ENCODE measurements at regions not wholly inside any gene's neighbourhood (a gene's known extent, or its start where the extent isn't known, plus 50 kb on each side); places are given as distances from the start of the nearest gene placed in this dataset.

DNA sequence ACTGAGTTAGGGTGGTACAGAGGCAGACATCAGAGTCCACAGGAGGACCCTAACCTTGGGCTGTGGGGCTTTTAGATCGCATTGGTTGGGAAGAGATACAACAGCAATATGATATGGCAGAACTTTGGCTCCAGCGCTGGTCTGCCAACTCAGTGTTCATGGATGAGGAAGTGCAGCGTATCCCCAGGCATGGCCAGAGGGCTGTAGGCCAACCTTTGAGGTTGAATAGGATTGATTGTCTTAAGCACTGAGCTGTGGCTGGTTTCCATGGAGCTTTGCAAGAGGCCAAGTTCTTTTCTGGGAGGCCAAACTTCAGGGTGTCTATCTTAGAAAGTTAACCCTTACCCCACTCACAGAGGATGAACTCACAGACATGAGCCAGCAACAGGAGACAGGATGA lies 144.1 kb upstream of the TMTC4 start:
- ATAC-seq (ENCODE audit: low read depth) (no peak), DNase-seq (no peak)
- H2BK15ac ChIP-seq (ENCODE audit: low read depth, low read length) = no peak overlapping the region
- H2AK5ac ChIP-seq (ENCODE audit: low read depth, low read length) = no peak overlapping the region
- no peak overlapping the region for H4K8ac ChIP-seq (ENCODE audit: low read depth in 2 of 2, low read length in 2 of 2)
- no peak overlapping the region for H3K4ac ChIP-seq (ENCODE audit: low read depth, low read length)
- H3K4me2 ChIP-seq (ENCODE audit: low read depth, low read length) = no peak overlapping the region
- H4K5ac ChIP-seq (ENCODE audit: low read depth, low read length) = no peak overlapping the region
- H3K4me1 ChIP-seq (ENCODE audit: control insufficient read depth, insufficient read depth, low read length) = no peaks in the 10 kb centered on the region
- H3K56ac ChIP-seq (ENCODE audit: extremely low read depth, insufficient read depth, low read length) = no peak overlapping the region
- no peak for TF ChIP-seq POLR2A (IDR thresholded peaks at IDR 0.05; ENCODE audit: low read depth, low read length)
- TF ChIP-seq CEBPB (IDR thresholded peaks at IDR 0.05; ENCODE audit: low read depth, low read length) = no peak
- TF ChIP-seq, protein P1, sequence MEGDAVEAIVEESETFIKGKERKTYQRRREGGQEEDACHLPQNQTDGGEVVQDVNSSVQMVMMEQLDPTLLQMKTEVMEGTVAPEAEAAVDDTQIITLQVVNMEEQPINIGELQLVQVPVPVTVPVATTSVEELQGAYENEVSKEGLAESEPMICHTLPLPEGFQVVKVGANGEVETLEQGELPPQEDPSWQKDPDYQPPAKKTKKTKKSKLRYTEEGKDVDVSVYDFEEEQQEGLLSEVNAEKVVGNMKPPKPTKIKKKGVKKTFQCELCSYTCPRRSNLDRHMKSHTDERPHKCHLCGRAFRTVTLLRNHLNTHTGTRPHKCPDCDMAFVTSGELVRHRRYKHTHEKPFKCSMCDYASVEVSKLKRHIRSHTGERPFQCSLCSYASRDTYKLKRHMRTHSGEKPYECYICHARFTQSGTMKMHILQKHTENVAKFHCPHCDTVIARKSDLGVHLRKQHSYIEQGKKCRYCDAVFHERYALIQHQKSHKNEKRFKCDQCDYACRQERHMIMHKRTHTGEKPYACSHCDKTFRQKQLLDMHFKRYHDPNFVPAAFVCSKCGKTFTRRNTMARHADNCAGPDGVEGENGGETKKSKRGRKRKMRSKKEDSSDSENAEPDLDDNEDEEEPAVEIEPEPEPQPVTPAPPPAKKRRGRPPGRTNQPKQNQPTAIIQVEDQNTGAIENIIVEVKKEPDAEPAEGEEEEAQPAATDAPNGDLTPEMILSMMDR (conservative IDR thresholded peaks at IDR 0.05; ENCODE audit: low read depth, low read length) = no peak
- no peak for TF ChIP-seq MAFK (IDR thresholded peaks at IDR 0.05; ENCODE audit: low read depth, low read length)
- no peak for TF ChIP-seq MXI1 (IDR thresholded peaks at IDR 0.05; ENCODE audit: borderline replicate concordance, low read depth, low read length)
- TF ChIP-seq SMC3 (IDR thresholded peaks at IDR 0.05; ENCODE audit: low read depth, low read length) = no peak
- no peak for TF ChIP-seq BHLHE40 (IDR thresholded peaks at IDR 0.05; ENCODE audit: low read depth, low read length)
- no peaks in the 10 kb centered on the region for H3K79me1 ChIP-seq (ENCODE audit: low read depth in 1 of 2, low read length in 2 of 2)
- in situ Hi-C loops (cut with MboI; ENCODE audit: low sequenced_read_pairs) (no loop called here), dilution Hi-C loops (cut with HindIII; ENCODE audit: low sequenced_read_pairs, unreplicated experiment) (no loop called here), intact Hi-C loops (cut with micrococcal nuclease) (no loop called here)
- no peak overlapping the region for H2BK120ac ChIP-seq (ENCODE audit: low read depth, low read length)
- H4K91ac ChIP-seq (ENCODE audit: insufficient read depth, low read depth, low read length) = no peak overlapping the region
- no peaks in the 10 kb centered on the region for H3K9me1 ChIP-seq (ENCODE audit: insufficient read depth, low read length)
- H2BK20ac ChIP-seq (ENCODE audit: low read depth, low read length) = no peak overlapping the region
- no peak overlapping the region for H2AFZ ChIP-seq (replicated peaks; ENCODE audit: low read length, poor library complexity)
- no peak overlapping the region for H3K4me3 ChIP-seq (ENCODE audit: insufficient read depth, low read depth, low read length)
- H4K20me1 ChIP-seq (ENCODE audit: insufficient read depth, low read length) = no peaks in the 10 kb centered on the region
- WGBS, 2 experiments (ENCODE audit: extremely low coverage in 2 of 2, insufficient read length in 1 of 2) = no CpG with 5 or more reads among the region's 3 CpGs
- H3K18ac ChIP-seq (ENCODE audit: low read depth, low read length) = no peak overlapping the region
- no TSS peak for BruUV-seq (replicated peaks)
- POLR2A ChIA-PET (ENCODE audit: unreplicated experiment) = no interaction called here
- H3K9ac ChIP-seq (ENCODE audit: low read depth, low read length) = no peak overlapping the region
- CTCF ChIA-PET = no interaction called here
- H3K36me3 ChIP-seq (ENCODE audit: control insufficient read depth, insufficient read depth, low read length) = no peaks in the 10 kb centered on the region
- H2AK9ac ChIP-seq (replicated peaks; ENCODE audit: low read depth, low read length, poor library complexity) = no peak overlapping the region
- H3K27ac ChIP-seq (ENCODE audit: insufficient read depth, low read length) = no peak overlapping the region
- no peak overlapping the region for H2BK5ac ChIP-seq (ENCODE audit: low read depth, low read length, poor library complexity, severe bottlenecking)
- no peaks in the 10 kb centered on the region; the same call in none of the 2 replicates for H3K27me3 ChIP-seq (ENCODE audit: control insufficient read depth, insufficient read depth, low read length)
- H3K9me3 ChIP-seq (ENCODE audit: control insufficient read depth, insufficient read depth, low read length) = no peaks in the 10 kb centered on the region
- no peak overlapping the region for H3K14ac ChIP-seq (replicated peaks; ENCODE audit: low read depth, low read length)
- H3K23ac ChIP-seq (ENCODE audit: low read depth, low read length) = no peak overlapping the region
